WTC11 (cell line): ENCODE measurements at regions not wholly inside any gene's neighbourhood (a gene's known extent, or its start where the extent isn't known, plus 50 kb on each side); places are given as distances from the start of the nearest gene placed in this dataset.

ENCODE experiments used
- CTCF ChIP-seq: fragments of 200-600 bp; IDR thresholded peaks from 2 replicates; pipeline ENCODE4 v1.8.0; 2022; ENCODE audit warnings: antibody characterized with exemption
- RELA ChIP-seq: sonication (generic); formaldehyde crosslinking; IDR thresholded peaks from 2 replicates; pipeline ENCODE4 v1.8.1; 2022; ENCODE audit warnings: missing genetic modification reagents, mild to moderate bottlenecking, borderline replicate concordance
- SP1 ChIP-seq: sonication (generic); formaldehyde crosslinking; conservative IDR thresholded peaks from 2 replicates; pipeline ENCODE4 v1.8.1; 2022; ENCODE audit warnings: missing genetic modification reagents

DNA sequence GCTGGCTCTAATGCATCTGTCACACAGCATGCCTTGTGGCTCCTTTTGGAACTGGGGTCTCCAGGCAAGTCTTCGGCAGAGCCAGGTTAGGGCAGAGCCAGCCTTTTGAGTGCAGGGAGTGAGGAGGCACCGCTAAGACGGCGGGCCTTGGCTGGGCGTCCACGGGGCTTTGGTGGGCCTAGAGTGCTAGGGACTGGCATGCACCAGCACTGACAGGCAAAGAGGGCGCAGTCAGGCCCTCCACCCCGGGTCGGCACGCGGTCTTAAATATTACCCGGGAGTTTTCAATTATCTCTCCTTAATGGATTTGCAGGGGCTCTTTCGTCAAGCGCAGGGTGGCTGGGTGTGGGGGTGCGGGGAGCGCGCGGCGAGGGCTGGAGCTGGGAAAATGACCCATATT, 444.4 kb downstream of the SPATA31A7 start:
- TF ChIP-seq SP1 (CRISPR knock-in tag) (no peak), RELA (CRISPR knock-in tag) (no peak), CTCF (no peak)
